ENCODE measurements at regions not wholly inside any gene's neighbourhood (a gene's known extent, or its start where the extent isn't known, plus 50 kb on each side); places are given as distances from the start of the nearest gene placed in this dataset.

DNA sequence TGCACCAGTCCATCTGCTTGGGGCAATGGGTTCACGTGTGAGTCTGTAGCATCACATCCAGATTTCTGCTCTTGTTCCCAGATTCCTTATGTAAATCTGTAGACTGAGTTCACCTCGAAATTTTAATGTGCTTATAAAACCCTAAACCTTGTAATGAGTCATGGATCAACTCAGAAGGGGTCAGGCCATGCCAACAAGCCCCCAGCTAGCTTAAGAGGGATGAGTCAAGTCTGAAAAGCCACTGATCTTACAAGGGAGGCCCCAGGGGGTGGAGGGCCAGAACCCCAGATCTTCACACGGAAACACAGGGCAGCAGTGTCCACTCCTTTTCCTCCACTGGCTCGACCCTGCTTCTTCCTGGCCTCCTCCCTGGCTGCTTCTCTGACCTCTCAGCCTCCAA, 399.1 kb upstream of the CDH5 start:
- CTCF ChIA-PET (ENCODE audit: partially characterized antibody), result no interaction called here
- no peak overlapping the region for H4K8ac ChIP-seq (ENCODE audit: extremely low read depth, insufficient read depth, low read length)

More for the DNA sequence above, 399.1 kb upstream of the CDH5 start:
- Histone ChIP-seq H4K20me1 (replicated peaks in 1 of 2; ENCODE audit: control insufficient read depth in 1 of 2, insufficient read depth in 2 of 2, low read length in 2 of 2) (no peaks in the 10 kb centered on the region), H3K27ac (ENCODE audit: low read depth, low read length) (no peak overlapping the region), H3K14ac (ENCODE audit: insufficient read length) (no peak overlapping the region), H4K5ac (ENCODE audit: insufficient read length, low read depth, low read length) (no peak overlapping the region), H3K4ac (replicated peaks; ENCODE audit: insufficient read length, low read depth, low read length) (no peak overlapping the region), H3K18ac (ENCODE audit: extremely low read depth, low read length) (no peak overlapping the region), H3K23me2 (ENCODE audit: low read depth, low read length) (no peaks in the 10 kb centered on the region), H3K79me2 (ENCODE audit: control insufficient read depth in 1 of 2, insufficient read depth in 2 of 2, low read length in 2 of 2) (no peaks in the 10 kb centered on the region), H2BK15ac (ENCODE audit: low read length) (no peak overlapping the region), H2BK12ac (ENCODE audit: low read depth, low read length) (no peak overlapping the region), H3K36me3 (ENCODE audit: control insufficient read depth in 2 of 4, insufficient read depth in 4 of 4, low read length in 3 of 4) (no peaks in the 10 kb centered on the region), H2BK5ac (ENCODE audit: low read depth, low read length) (no peak overlapping the region), H3K79me1 (ENCODE audit: low read depth, low read length) (no peaks in the 10 kb centered on the region), H3K4me3 (ENCODE audit: extremely low read depth in 1 of 4, insufficient read depth in 2 of 4, low read depth in 3 of 4, low read length in 4 of 4) (no peak overlapping the region), H3K9me3 (ENCODE audit: insufficient read depth in 2 of 2, low read depth in 1 of 2, low read length in 1 of 2) (no peaks in the 10 kb centered on the region), H3K27me3 (replicated peaks in 1 of 4; ENCODE audit: control insufficient read depth in 3 of 4, extremely low read depth in 1 of 4, insufficient read depth in 3 of 4, low read length in 3 of 4) (no peaks in the 10 kb centered on the region), H3K4me1 (replicated peaks in 1 of 4; ENCODE audit: control insufficient read depth in 3 of 4, insufficient read depth in 4 of 4, low read length in 3 of 4) (no peaks in the 10 kb centered on the region; a peak in 1 of 7 replicates), H3K23ac (ENCODE audit: insufficient read length) (no peak overlapping the region), H4K91ac (replicated peaks; ENCODE audit: insufficient read length, low read length) (no peak overlapping the region), H3K9ac (replicated peaks in 1 of 4; ENCODE audit: extremely low read depth in 1 of 4, low read depth in 3 of 4, low read length in 3 of 4) (no peak overlapping the region), H2AK5ac (ENCODE audit: low read depth, low read length) (no peak overlapping the region), H2BK120ac (replicated peaks; ENCODE audit: low read depth, low read length) (no peak overlapping the region), H3K4me2 (ENCODE audit: insufficient read depth in 1 of 2, low read depth in 2 of 2, low read length in 2 of 2) (no peak overlapping the region), H3K56ac (replicated peaks; ENCODE audit: insufficient read length, low read depth, low read length) (no peak overlapping the region), H2BK20ac (ENCODE audit: low read length) (no peak overlapping the region), H2AFZ (ENCODE audit: low read length) (no peak overlapping the region)
- TF ChIP-seq TAF1 (IDR thresholded peaks at IDR 0.05; ENCODE audit: low read depth, low read length), result no peak
- TF ChIP-seq RNF2 (IDR thresholded peaks at IDR 0.05; ENCODE audit: borderline replicate concordance, low read depth, low read length, missing control alignments, poor library complexity, severe bottlenecking), result no peak
- WGBS, 2 experiments (ENCODE audit: extremely low coverage in 1 of 2, insufficient coverage in 1 of 2, insufficient read length in 1 of 2, insufficient replicate concordance in 2 of 2, low coverage in 1 of 2, low lambda C conversion rate in 2 of 2, missing lambda C conversion rate in 1 of 2), result 88% methylated on average over 3 of the region's 4 CpGs; no CpG with 5 or more reads in 1 of the 2 experiments
- POLR2A ChIA-PET (ENCODE audit: partially characterized antibody), result no interaction called here
- FAIRE-seq (no peak), DNase-seq (ENCODE audit: low read depth in 1 of 2, low spot score in 2 of 2) (no peak)

All from H1 (cell line).